WTC11 (cell line): ENCODE measurements at regions not wholly inside any gene's neighbourhood (a gene's known extent, or its start where the extent isn't known, plus 50 kb on each side); places are given as distances from the start of the nearest gene placed in this dataset.

Experiments
- ATAC-seq: fragments of 200-7000 bp; cut with Tn5 transposase; 2 replicates; pipeline ENCODE4 v1.10.0; 2021; ENCODE audit warnings: mild to moderate bottlenecking, moderate library complexity
- CTCF ChIA-PET: fragments of 300-600 bp; sonication (Branson Sonifier 250); formaldehyde crosslinking; loops from one replicate; lab custom pipeline; 2021; ENCODE audit warnings: antibody characterized with exemption; lab: Charles Lee
- POLR2A ChIA-PET: fragments of 350-600 bp; sonication (Branson Sonifier 250); formaldehyde crosslinking; loops from one replicate; lab custom pipeline; 2021; ENCODE audit warnings: antibody characterized with exemption; lab: Charles Lee
- DNase-seq: peaks from one replicate; pipeline ENCODE4 v3.0.0; 2021; ENCODE audit warnings: low spot score
- H3K27ac Mint-ChIP-seq: 2 replicates; pipeline ENCODE4 v1.8.0; 2021; ENCODE audit warnings: mixed read lengths
- H3K27me3 Mint-ChIP-seq: 2 replicates; pipeline ENCODE4 v1.8.0; 2021; ENCODE audit warnings: low read depth, mild to moderate bottlenecking, moderate library complexity, mixed read lengths
- H3K36me3 Mint-ChIP-seq: 2 replicates; pipeline ENCODE4 v1.8.0; 2021; ENCODE audit warnings: mixed read lengths
- H3K4me1 Mint-ChIP-seq: 2 replicates; pipeline ENCODE4 v1.8.0; 2022; ENCODE audit warnings: mixed read lengths
- H3K4me3 Mint-ChIP-seq: 2 replicates; pipeline ENCODE4 v1.8.0; 2021; ENCODE audit warnings: mild to moderate bottlenecking, moderate library complexity, mixed read lengths
- H3K9me3 Mint-ChIP-seq: 2 replicates; pipeline ENCODE4 v1.8.0; 2021; ENCODE audit warnings: mixed read lengths
- AR ChIP-seq: fragments of 250-450 bp; sonication (Bioruptor Pico); IDR thresholded peaks from 2 replicates; pipeline ENCODE4 v1.9.0; 2021; ENCODE audit warnings: mild to moderate bottlenecking
- ATF3 ChIP-seq: sonication (generic); formaldehyde crosslinking; conservative IDR thresholded peaks from 2 replicates; pipeline ENCODE4 v1.8.1; 2022; ENCODE audit warnings: mild to moderate bottlenecking, missing genetic modification reagents
- E2F5 ChIP-seq: sonication (generic); formaldehyde crosslinking; IDR thresholded peaks from 2 replicates; pipeline ENCODE4 v1.8.1; 2022; ENCODE audit warnings: mild to moderate bottlenecking, moderate library complexity, missing genetic modification reagents
- ESRRA ChIP-seq: sonication (generic); formaldehyde crosslinking; IDR thresholded peaks from 2 replicates; pipeline ENCODE4 v1.8.1; 2022; ENCODE audit warnings: mild to moderate bottlenecking, missing genetic modification reagents, borderline replicate concordance
- FOXP4 ChIP-seq: sonication (generic); formaldehyde crosslinking; IDR thresholded peaks from 2 replicates; pipeline ENCODE4 v1.8.0; 2022; ENCODE audit warnings: mild to moderate bottlenecking, missing genetic modification reagents
- HMGXB4 ChIP-seq: sonication (generic); formaldehyde crosslinking; IDR thresholded peaks from 2 replicates; pipeline ENCODE4 v1.8.1; 2023; ENCODE audit warnings: mild to moderate bottlenecking, moderate library complexity, missing genetic modification reagents
- JUN ChIP-seq: sonication (generic); formaldehyde crosslinking; IDR thresholded peaks from 2 replicates; pipeline ENCODE4 v1.8.0; 2023; ENCODE audit warnings: mild to moderate bottlenecking, missing genetic modification reagents
- MYBL2 ChIP-seq: sonication (generic); formaldehyde crosslinking; IDR thresholded peaks from 2 replicates; pipeline ENCODE4 v1.8.1; 2023; ENCODE audit warnings: mild to moderate bottlenecking, moderate library complexity, missing genetic modification reagents
- NFYB ChIP-seq: sonication (generic); formaldehyde crosslinking; conservative IDR thresholded peaks from 2 replicates; pipeline ENCODE4 v1.8.0; 2022; ENCODE audit warnings: low read depth, missing genetic modification reagents
- PRDM15 ChIP-seq: sonication (generic); formaldehyde crosslinking; IDR thresholded peaks from 2 replicates; pipeline ENCODE4 v1.8.0; 2022; ENCODE audit warnings: missing genetic modification reagents
- PRRX2 ChIP-seq: fragments of 250-450 bp; sonication (Bioruptor Pico); IDR thresholded peaks from 2 replicates; pipeline ENCODE4 v1.8.0; 2021; ENCODE audit warnings: mild to moderate bottlenecking
- RELA ChIP-seq: sonication (generic); formaldehyde crosslinking; IDR thresholded peaks from 2 replicates; pipeline ENCODE4 v1.8.1; 2022; ENCODE audit warnings: missing genetic modification reagents, mild to moderate bottlenecking, borderline replicate concordance
- SP1 ChIP-seq: sonication (generic); formaldehyde crosslinking; conservative IDR thresholded peaks from 2 replicates; pipeline ENCODE4 v1.8.1; 2022; ENCODE audit warnings: missing genetic modification reagents
- TCF7 ChIP-seq: sonication (generic); formaldehyde crosslinking; IDR thresholded peaks from 2 replicates; pipeline ENCODE4 v1.8.0; 2022; ENCODE audit warnings: mild to moderate bottlenecking, low read depth, missing genetic modification reagents, moderate library complexity
- ZBTB43 ChIP-seq: sonication (generic); formaldehyde crosslinking; IDR thresholded peaks from 2 replicates; pipeline ENCODE4 v1.8.1; 2023; ENCODE audit warnings: mild to moderate bottlenecking, missing genetic modification reagents
- ZNF232 ChIP-seq: sonication (generic); formaldehyde crosslinking; IDR thresholded peaks from 2 replicates; pipeline ENCODE4 v1.8.0; 2022; ENCODE audit warnings: mild to moderate bottlenecking, missing genetic modification reagents
- ZNF396 ChIP-seq: fragments of 250-450 bp; sonication (Bioruptor Pico); IDR thresholded peaks from 2 replicates; pipeline ENCODE4 v1.8.0; 2021; ENCODE audit warnings: mild to moderate bottlenecking, moderate library complexity, borderline replicate concordance

- POLR2A ChIA-PET = no interaction called here
- no peaks in the 10 kb centered on the region for H3K36me3 Mint-ChIP-seq
- no peak overlapping the region for H3K27ac Mint-ChIP-seq
These were observed 377.0 kb upstream of the ATP2B1 start for GRCh38 chr12:90085494-90086274.

More at GRCh38 chr12:90085494-90086274, 377.0 kb upstream of the ATP2B1 start:
- no peak overlapping the region for H3K4me3 Mint-ChIP-seq
- 0 out of 2 replicates have a peak, but pooled peaks cover 2% of the 10 kb centered on the region for H3K4me1 Mint-ChIP-seq
- H3K27me3 Mint-ChIP-seq = no peaks in the 10 kb centered on the region
- TF ChIP-seq PRRX2 = no peak
- TF ChIP-seq PRDM15 (CRISPR knock-in tag) = no peak
- no peak for TF ChIP-seq HMGXB4 (CRISPR knock-in tag)
- TF ChIP-seq NFYB = no peak
- no peak for TF ChIP-seq SP1 (CRISPR knock-in tag)
- TF ChIP-seq ZNF232 (CRISPR knock-in tag) = no peak
- TF ChIP-seq AR (CRISPR knock-in tag) = no peak
- no peak for TF ChIP-seq E2F5 (CRISPR knock-in tag)
- no peak for TF ChIP-seq MYBL2 (CRISPR knock-in tag)
- no peak for TF ChIP-seq ATF3 (CRISPR knock-in tag)
- no peak for TF ChIP-seq JUN (CRISPR knock-in tag)
- TF ChIP-seq RELA = no peak
- no peak for TF ChIP-seq ESRRA
- TF ChIP-seq ZNF396 (CRISPR knock-in tag) = no peak
- no peak for TF ChIP-seq FOXP4
- no peak for TF ChIP-seq ZBTB43 (CRISPR knock-in tag)
- no peak for TF ChIP-seq TCF7 (CRISPR knock-in tag)
- CTCF ChIA-PET = no interaction called here
- ATAC-seq (no peak), DNase-seq (no peak)
- H3K9me3 Mint-ChIP-seq = peaks cover 5% of the 10 kb centered on the region
